Mesodermal cell (in vitro differentiated cells): ENCODE measurements at regions not wholly inside any gene's neighbourhood (a gene's known extent, or its start where the extent isn't known, plus 50 kb on each side); places are given as distances from the start of the nearest gene placed in this dataset.

Experiments
- H3K27ac ChIP-seq: 2 replicates; pipeline ENCODE4 v1.7.0; 2013; ENCODE audit warnings: mild to moderate bottlenecking, low read depth, low read length, moderate library complexity; ENCODE audit not compliant: severe bottlenecking
- H3K36me3 ChIP-seq: 2 replicates; pipeline ENCODE4 v1.7.1; 2013; ENCODE audit warnings: mild to moderate bottlenecking, low read length, moderate library complexity; ENCODE audit not compliant: control insufficient read depth, insufficient read depth
- H3K4me1 ChIP-seq: one replicate; pipeline ENCODE4 v1.7.1; 2013; ENCODE audit warnings: mild to moderate bottlenecking, low read length; ENCODE audit not compliant: insufficient read depth, control insufficient read depth, poor library complexity, severe bottlenecking
- H3K4me3 ChIP-seq: 2 replicates; pipeline ENCODE4 v1.7.0; 2013; ENCODE audit warnings: low read length, control low read depth, mild to moderate bottlenecking; ENCODE audit not compliant: insufficient read depth, poor library complexity, severe bottlenecking; ENCODE audit errors: extremely low read depth
- H3K9me3 ChIP-seq: 2 replicates; pipeline ENCODE4 v1.7.1; 2013; ENCODE audit warnings: mild to moderate bottlenecking, low read length, moderate library complexity; ENCODE audit not compliant: control insufficient read depth
- WGBS, 2 experiments: methylation state at CpG; one replicate each; pipeline ENCODE4 v1.1.5; 2013; ENCODE audit warnings: missing lambda C conversion rate in 2 of 2; ENCODE audit not compliant: insufficient coverage in 2 of 2; 5-methylcytosine and 5-hydroxymethylcytosine counted together

- Histone ChIP-seq H3K27ac (no peak overlapping the region), H3K4me3 (no peak overlapping the region), H3K36me3 (no peaks in the 10 kb centered on the region), H3K4me1 (no peaks in the 10 kb centered on the region), H3K9me3 (no peaks in the 10 kb centered on the region)
- WGBS, 2 experiments, result 80 to 100% methylated on average over 1 of the region's 2 CpGs
Measured at GRCh38 chr4:56128213-56128612, 179.5 kb downstream of the CEP135 start.

GRCh38 chr4:56127716-56128115, 179.0 kb downstream of the CEP135 start:
- no peaks in the 10 kb centered on the region for H3K4me1 ChIP-seq
- H3K27ac ChIP-seq, result no peak overlapping the region
- no peaks in the 10 kb centered on the region for H3K36me3 ChIP-seq
- H3K9me3 ChIP-seq, result no peaks in the 10 kb centered on the region
- 75 to 88% methylated on average over 1 of the region's 3 CpGs for WGBS, 2 experiments
- H3K4me3 ChIP-seq, result no peak overlapping the region

- Histone ChIP-seq H3K27ac (no peak overlapping the region), H3K4me1 (no peaks in the 10 kb centered on the region), H3K36me3 (no peaks in the 10 kb centered on the region), H3K4me3 (no peak overlapping the region), H3K9me3 (no peaks in the 10 kb centered on the region)
- 100% methylated on average over 1 of the region's 1 CpG for WGBS, 2 experiments
Measured at GRCh38 chr4:56123547-56123946, 174.8 kb downstream of the CEP135 start.

GRCh38 chr4:56123051-56123450, 174.3 kb downstream of the CEP135 start:
- no peaks in the 10 kb centered on the region for H3K4me1 ChIP-seq
- H3K27ac ChIP-seq, result no peak overlapping the region
- no peaks in the 10 kb centered on the region for H3K36me3 ChIP-seq
- 50 to 80% methylated on average over 1 to 2 of the region's 3 CpGs for WGBS, 2 experiments
- H3K4me3 ChIP-seq, result no peak overlapping the region
- H3K9me3 ChIP-seq, result no peaks in the 10 kb centered on the region

- Histone ChIP-seq H3K27ac (no peak overlapping the region), H3K4me1 (no peaks in the 10 kb centered on the region), H3K4me3 (no peak overlapping the region), H3K9me3 (no peaks in the 10 kb centered on the region), H3K36me3 (no peaks in the 10 kb centered on the region)
- no CpG with 5 or more reads among the region's 2 CpGs for WGBS, 2 experiments
Measured at GRCh38 chr4:56118845-56119244, 170.1 kb downstream of the CEP135 start.

- Histone ChIP-seq H3K4me1 (no peaks in the 10 kb centered on the region), H3K9me3 (no peaks in the 10 kb centered on the region), H3K27ac (no peak overlapping the region), H3K36me3 (no peaks in the 10 kb centered on the region), H3K4me3 (no peak overlapping the region)
- 95% methylated on average over 5 of the region's 5 CpGs; no CpG with 5 or more reads in 1 of the 2 experiments for WGBS, 2 experiments
Measured at GRCh38 chr4:56118055-56118454, 169.3 kb downstream of the CEP135 start.

- no peaks in the 10 kb centered on the region for H3K36me3 ChIP-seq
- no peaks in the 10 kb centered on the region for H3K4me1 ChIP-seq
- H3K27ac ChIP-seq, result no peak overlapping the region
- H3K4me3 ChIP-seq, result no peak overlapping the region
- H3K9me3 ChIP-seq, result no peaks in the 10 kb centered on the region
- WGBS, 2 experiments, result 60% methylated on average over 1 of the region's 2 CpGs; no CpG with 5 or more reads in 1 of the 2 experiments
Measured at GRCh38 chr4:56115898-56116297, 167.2 kb downstream of the CEP135 start.

GRCh38 chr4:56112377-56112776, 163.6 kb downstream of the CEP135 start:
- WGBS, 2 experiments, result 67 to 94% methylated on average over 1 to 2 of the region's 4 CpGs
- Histone ChIP-seq H3K9me3 (no peaks in the 10 kb centered on the region), H3K4me3 (no peak overlapping the region), H3K36me3 (no peaks in the 10 kb centered on the region), H3K4me1 (no peaks in the 10 kb centered on the region), H3K27ac (no peak overlapping the region)

- Histone ChIP-seq H3K4me1 (no peaks in the 10 kb centered on the region), H3K36me3 (no peaks in the 10 kb centered on the region), H3K9me3 (no peaks in the 10 kb centered on the region), H3K27ac (peak overlapping the region; percentile 56), H3K4me3 (no peak overlapping the region)
- 91 to 100% methylated on average over 4 to 9 of the region's 11 CpGs for WGBS, 2 experiments
Measured at GRCh38 chr4:56106180-56107147, 157.7 kb downstream of the CEP135 start.

GRCh38 chr4:56104188-56104587, 155.4 kb downstream of the CEP135 start:
- WGBS, 2 experiments, result 100% methylated on average over 1 of the region's 3 CpGs
- Histone ChIP-seq H3K4me1 (no peaks in the 10 kb centered on the region), H3K27ac (no peak overlapping the region), H3K4me3 (no peak overlapping the region), H3K9me3 (no peaks in the 10 kb centered on the region), H3K36me3 (no peaks in the 10 kb centered on the region)

- no peak overlapping the region for H3K4me3 ChIP-seq
- H3K9me3 ChIP-seq, result no peaks in the 10 kb centered on the region
- WGBS, 2 experiments, result 69 to 72% methylated on average over 4 to 5 of the region's 5 CpGs
- H3K27ac ChIP-seq, result no peak overlapping the region
- no peaks in the 10 kb centered on the region for H3K4me1 ChIP-seq
- H3K36me3 ChIP-seq, result no peaks in the 10 kb centered on the region
Measured at GRCh38 chr4:56102601-56103000, 153.9 kb downstream of the CEP135 start.
